CD4-positive, alpha-beta T cell treated with Interleukin-12 subunit alpha and Interleukin-12 subunit beta, for 1 hour (primary cell): ENCODE measurements at regions not wholly inside any gene's neighbourhood (a gene's known extent, or its start where the extent isn't known, plus 50 kb on each side); places are given as distances from the start of the nearest gene placed in this dataset.

Source experiments
- DNase-seq: peaks from one replicate; pipeline ENCODE4 v3.0.0-alpha.2; 2020

GRCh38 chr14:85281921-85282320, 248.0 kb upstream of the FLRT2 start:
- DNase-seq = no peak

- no peak for DNase-seq
Observed at GRCh38 chr14:85288041-85288440, 241.9 kb upstream of the FLRT2 start.

- DNase-seq = no peak
Observed at GRCh38 chr14:85291731-85292130, 238.2 kb upstream of the FLRT2 start.

- DNase-seq = no peak
Observed at GRCh38 chr14:85293612-85294234, 236.2 kb upstream of the FLRT2 start.

GRCh38 chr14:85295318-85295717, 234.6 kb upstream of the FLRT2 start:
- DNase-seq = no peak

GRCh38 chr14:85296456-85297210, 233.3 kb upstream of the FLRT2 start:
- DNase-seq = no peak

- DNase-seq = no peak
Observed at GRCh38 chr14:85300107-85300506, 229.8 kb upstream of the FLRT2 start.

GRCh38 chr14:85301506-85301905, 228.4 kb upstream of the FLRT2 start:
- no peak for DNase-seq

- no peak for DNase-seq
Observed at GRCh38 chr14:85306024-85306423, 223.9 kb upstream of the FLRT2 start.

- DNase-seq = no peak
Observed at GRCh38 chr14:85308531-85309300, 221.2 kb upstream of the FLRT2 start.

- no peak for DNase-seq
Observed at GRCh38 chr14:85310491-85311272, 219.3 kb upstream of the FLRT2 start.

- DNase-seq = no peak
Observed at GRCh38 chr14:85313560-85314207, 216.3 kb upstream of the FLRT2 start.

- DNase-seq = no peak
Observed at GRCh38 chr14:85315290-85315689, 214.7 kb upstream of the FLRT2 start.

- no peak for DNase-seq
Observed at GRCh38 chr14:85315733-85316290, 214.1 kb upstream of the FLRT2 start.

- no peak for DNase-seq
Observed at GRCh38 chr14:85316701-85317410, 213.1 kb upstream of the FLRT2 start.

GRCh38 chr14:85317491-85318021, 212.4 kb upstream of the FLRT2 start:
- no peak for DNase-seq

- DNase-seq = no peak
Observed at GRCh38 chr14:85319101-85319500, 210.8 kb upstream of the FLRT2 start.

GRCh38 chr14:85319998-85320630, 209.8 kb upstream of the FLRT2 start:
- DNase-seq = no peak

GRCh38 chr14:85325134-85326017, 204.6 kb upstream of the FLRT2 start:
- no peak for DNase-seq

GRCh38 chr14:85332401-85332800, 197.5 kb upstream of the FLRT2 start:
- no peak for DNase-seq
